ENCODE measurements at regions not wholly inside any gene's neighbourhood (a gene's known extent, or its start where the extent isn't known, plus 50 kb on each side); places are given as distances from the start of the nearest gene placed in this dataset.

DNA sequence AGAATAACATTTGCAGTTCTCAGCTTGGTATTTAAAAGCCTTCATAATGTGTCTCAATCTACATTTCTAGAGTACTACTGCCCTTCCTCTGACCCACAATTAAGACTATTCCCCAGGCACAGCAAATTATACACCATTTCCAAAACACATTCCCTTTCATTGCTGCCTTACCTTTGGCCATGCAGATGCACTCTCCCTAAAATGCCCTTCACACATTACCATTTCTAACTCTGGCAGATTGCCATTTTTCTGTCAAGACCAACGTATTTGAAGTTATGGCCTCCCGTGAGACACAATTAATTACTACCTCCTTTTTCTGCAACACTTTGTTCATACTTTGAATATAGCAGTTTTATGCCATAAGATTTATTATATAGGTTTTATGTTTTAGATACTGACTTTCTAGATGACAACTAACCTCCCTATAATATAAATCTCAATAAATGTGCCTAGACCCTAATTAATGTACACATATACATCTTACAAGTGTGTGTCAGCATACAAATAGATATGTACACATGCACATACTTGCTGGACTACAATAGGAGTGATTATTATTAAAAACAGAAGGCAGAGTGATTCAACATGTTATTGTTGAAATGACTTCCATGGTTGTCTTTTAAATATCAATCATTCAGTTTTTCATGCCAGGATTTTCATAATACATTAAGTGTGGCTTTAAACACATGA, 2902.5 kb downstream of the PCDH9 start:
- CTCF ChIA-PET = no interaction called here
- Histone ChIP-seq H3K36me3 (ENCODE audit: control insufficient read depth in 1 of 2, insufficient read depth in 2 of 2, low read length in 2 of 2) (no peaks in the 10 kb centered on the region), H3K27me3 (ENCODE audit: insufficient read depth, low read length) (no peaks in the 10 kb centered on the region), H3K27ac (ENCODE audit: low read depth, low read length) (no peak overlapping the region), H3K79me2 (ENCODE audit: insufficient read depth, low read length) (no peaks in the 10 kb centered on the region), H3K9me2 (ENCODE audit: insufficient read depth) (no peaks in the 10 kb centered on the region), H3K9ac (ENCODE audit: low read length) (no peak overlapping the region), H3K4me1 (ENCODE audit: control insufficient read depth in 1 of 2, insufficient read depth in 2 of 2, low read length in 2 of 2) (no peaks in the 10 kb centered on the region), H3K9me3 (ENCODE audit: control insufficient read depth in 1 of 2, insufficient read depth in 1 of 2, low read depth in 1 of 2, low read length in 2 of 2) (no peaks in the 10 kb centered on the region; a peak in 1 of 4 replicates), H3K4me3 (replicated peaks in 1 of 2; ENCODE audit: low read depth in 1 of 2, low read length in 2 of 2) (no peak overlapping the region), H2AFZ (ENCODE audit: low read depth, low read length, poor library complexity, severe bottlenecking) (no peak overlapping the region), H4K20me1 (ENCODE audit: insufficient read depth) (no peaks in the 10 kb centered on the region), H3K4me2 (ENCODE audit: low read length) (no peak overlapping the region)
- ATAC-seq = no peak
- POLR2A ChIA-PET = no interaction called here
- TF ChIP-seq JUND (IDR thresholded peaks at IDR 0.05) = no peak
- TF ChIP-seq CEBPB (IDR thresholded peaks at IDR 0.05; ENCODE audit: low read depth) = no peak
- TF ChIP-seq SP1 (IDR thresholded peaks at IDR 0.05; ENCODE audit: low read depth) = no peak
- no peak for TF ChIP-seq YY1 (IDR thresholded peaks at IDR 0.05; ENCODE audit: extremely low read depth, insufficient replicate concordance, low read depth, low read length)
- TF ChIP-seq ZFX (IDR thresholded peaks at IDR 0.05) = no peak
- TF ChIP-seq, protein P1, sequence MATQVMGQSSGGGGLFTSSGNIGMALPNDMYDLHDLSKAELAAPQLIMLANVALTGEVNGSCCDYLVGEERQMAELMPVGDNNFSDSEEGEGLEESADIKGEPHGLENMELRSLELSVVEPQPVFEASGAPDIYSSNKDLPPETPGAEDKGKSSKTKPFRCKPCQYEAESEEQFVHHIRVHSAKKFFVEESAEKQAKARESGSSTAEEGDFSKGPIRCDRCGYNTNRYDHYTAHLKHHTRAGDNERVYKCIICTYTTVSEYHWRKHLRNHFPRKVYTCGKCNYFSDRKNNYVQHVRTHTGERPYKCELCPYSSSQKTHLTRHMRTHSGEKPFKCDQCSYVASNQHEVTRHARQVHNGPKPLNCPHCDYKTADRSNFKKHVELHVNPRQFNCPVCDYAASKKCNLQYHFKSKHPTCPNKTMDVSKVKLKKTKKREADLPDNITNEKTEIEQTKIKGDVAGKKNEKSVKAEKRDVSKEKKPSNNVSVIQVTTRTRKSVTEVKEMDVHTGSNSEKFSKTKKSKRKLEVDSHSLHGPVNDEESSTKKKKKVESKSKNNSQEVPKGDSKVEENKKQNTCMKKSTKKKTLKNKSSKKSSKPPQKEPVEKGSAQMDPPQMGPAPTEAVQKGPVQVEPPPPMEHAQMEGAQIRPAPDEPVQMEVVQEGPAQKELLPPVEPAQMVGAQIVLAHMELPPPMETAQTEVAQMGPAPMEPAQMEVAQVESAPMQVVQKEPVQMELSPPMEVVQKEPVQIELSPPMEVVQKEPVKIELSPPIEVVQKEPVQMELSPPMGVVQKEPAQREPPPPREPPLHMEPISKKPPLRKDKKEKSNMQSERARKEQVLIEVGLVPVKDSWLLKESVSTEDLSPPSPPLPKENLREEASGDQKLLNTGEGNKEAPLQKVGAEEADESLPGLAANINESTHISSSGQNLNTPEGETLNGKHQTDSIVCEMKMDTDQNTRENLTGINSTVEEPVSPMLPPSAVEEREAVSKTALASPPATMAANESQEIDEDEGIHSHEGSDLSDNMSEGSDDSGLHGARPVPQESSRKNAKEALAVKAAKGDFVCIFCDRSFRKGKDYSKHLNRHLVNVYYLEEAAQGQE (IDR thresholded peaks at IDR 0.05; ENCODE audit: low read depth) = no peak
- no peak for TF ChIP-seq EZH2 (IDR thresholded peaks at IDR 0.05)
- TF ChIP-seq CBX3 (IDR thresholded peaks at IDR 0.05; ENCODE audit: low read depth) = no peak
- TF ChIP-seq TCF7L2 (IDR thresholded peaks at IDR 0.05; ENCODE audit: borderline replicate concordance, extremely low read depth, insufficient read depth, insufficient read length) = no peak
- no peak for TF ChIP-seq SRF (IDR thresholded peaks at IDR 0.05; ENCODE audit: low read depth)
- no peak for TF ChIP-seq RAD21 (IDR thresholded peaks at IDR 0.05; ENCODE audit: low read depth)
- TF ChIP-seq SIN3A (IDR thresholded peaks at IDR 0.05; ENCODE audit: low read depth) = no peak
- no peak for TF ChIP-seq EZH2phosphoT487 (IDR thresholded peaks at IDR 0.05; ENCODE audit: borderline replicate concordance)
- no peak for TF ChIP-seq EGR1 (IDR thresholded peaks at IDR 0.05; ENCODE audit: low read depth)
- TF ChIP-seq, protein P2, sequence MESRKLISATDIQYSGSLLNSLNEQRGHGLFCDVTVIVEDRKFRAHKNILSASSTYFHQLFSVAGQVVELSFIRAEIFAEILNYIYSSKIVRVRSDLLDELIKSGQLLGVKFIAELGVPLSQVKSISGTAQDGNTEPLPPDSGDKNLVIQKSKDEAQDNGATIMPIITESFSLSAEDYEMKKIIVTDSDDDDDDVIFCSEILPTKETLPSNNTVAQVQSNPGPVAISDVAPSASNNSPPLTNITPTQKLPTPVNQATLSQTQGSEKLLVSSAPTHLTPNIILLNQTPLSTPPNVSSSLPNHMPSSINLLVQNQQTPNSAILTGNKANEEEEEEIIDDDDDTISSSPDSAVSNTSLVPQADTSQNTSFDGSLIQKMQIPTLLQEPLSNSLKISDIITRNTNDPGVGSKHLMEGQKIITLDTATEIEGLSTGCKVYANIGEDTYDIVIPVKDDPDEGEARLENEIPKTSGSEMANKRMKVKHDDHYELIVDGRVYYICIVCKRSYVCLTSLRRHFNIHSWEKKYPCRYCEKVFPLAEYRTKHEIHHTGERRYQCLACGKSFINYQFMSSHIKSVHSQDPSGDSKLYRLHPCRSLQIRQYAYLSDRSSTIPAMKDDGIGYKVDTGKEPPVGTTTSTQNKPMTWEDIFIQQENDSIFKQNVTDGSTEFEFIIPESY (IDR thresholded peaks at IDR 0.05; ENCODE audit: extremely low read depth, insufficient replicate concordance, low read length) = no peak
- TF ChIP-seq, protein P3, sequence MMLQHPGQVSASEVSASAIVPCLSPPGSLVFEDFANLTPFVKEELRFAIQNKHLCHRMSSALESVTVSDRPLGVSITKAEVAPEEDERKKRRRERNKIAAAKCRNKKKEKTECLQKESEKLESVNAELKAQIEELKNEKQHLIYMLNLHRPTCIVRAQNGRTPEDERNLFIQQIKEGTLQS (IDR thresholded peaks at IDR 0.05) = no peak
- TF ChIP-seq FOSL1 (IDR thresholded peaks at IDR 0.05; ENCODE audit: low read depth) = no peak
- TF ChIP-seq POLR2A (IDR thresholded peaks at IDR 0.05; ENCODE audit: borderline replicate concordance, extremely low read depth, insufficient read depth, insufficient read length) = no peak
- TF ChIP-seq POLR2AphosphoS5 (IDR thresholded peaks at IDR 0.05; ENCODE audit: low read depth, low read length) = no peak
- TF ChIP-seq ELF1 (IDR thresholded peaks at IDR 0.05; ENCODE audit: borderline replicate concordance, low read depth) = no peak
- no peak for DNase-seq (ENCODE audit: low read depth, low spot score)
- intact Hi-C loops (cut with micrococcal nuclease) = no loop called here
- no TSS peak for BruUV-seq (replicated peaks)
- RAD21 ChIA-PET (ENCODE audit: low non-redundant PET in 1 of 2, low total read pairs in 2 of 2, uncharacterized antibody in 2 of 2, unreplicated experiment in 2 of 2) = no interaction called here

Measured in HCT116 (cell line).